Thyroid gland (tissue), 4 donors: ENCODE measurements at regions not wholly inside any gene's neighbourhood (a gene's known extent, or its start where the extent isn't known, plus 50 kb on each side); places are given as distances from the start of the nearest gene placed in this dataset.

Experiments used
- DNase-seq, 2 donors: peaks; one replicate each; pipeline ENCODE4 v3.0.0-alpha.2; 2019
- H3K27ac ChIP-seq, 3 donors: fragments of 200-600 bp; sonication (generic); 1 replicate in 2 of 3; 2 replicates in 1 of 3; pipeline ENCODE4 v1.5.1; 2016 to 2019; ENCODE audit warnings: mild to moderate bottlenecking in 1 of 3, moderate library complexity in 1 of 3
- H3K27me3 ChIP-seq: fragments of 200-600 bp; sonication (generic); one replicate; pipeline ENCODE4 v1.5.1; 2019
- H3K36me3 ChIP-seq, 2 donors: fragments of 200-600 bp; sonication (generic); one replicate each; pipeline ENCODE4 v1.5.1; 2016 to 2019
- H3K4me1 ChIP-seq, 2 donors: fragments of 200-600 bp; sonication (generic); one replicate each; pipeline ENCODE4 v1.5.1; 2017 to 2019
- H3K4me3 ChIP-seq, 3 donors: fragments of 200-600 bp; sonication (generic); replicated peaks in 1 of 3; 1 replicate in 2 of 3; 2 replicates in 1 of 3; pipeline ENCODE4 v1.5.1; 2016; ENCODE audit warnings: mild to moderate bottlenecking in 1 of 3
- H3K9me3 ChIP-seq: fragments of 200-600 bp; sonication (generic); one replicate; pipeline ENCODE4 v1.5.1; 2017
- CTCF ChIP-seq, 6 experiments: fragments of 200-600 bp in 3 of 6; fragments of 450-650 bp in 3 of 6; sonication (generic) in 3 of 6; IDR thresholded peaks; one replicate each; pipeline ENCODE4 v1.5.1; 2016 to 2019; ENCODE audit warnings: antibody characterized with exemption in 6 of 6, mild to moderate bottlenecking in 2 of 6, inconsistent platforms in 1 of 6, moderate library complexity in 1 of 6
- POLR2A ChIP-seq, 2 donors: fragments of 450-650 bp; IDR thresholded peaks; one replicate each; pipeline ENCODE4 v1.6.1; 2017; ENCODE audit warnings: antibody characterized with exemption in 2 of 2, mild to moderate bottlenecking in 2 of 2, moderate library complexity in 1 of 2
- WGBS, 2 donors: methylation state at CpG; one replicate each; pipeline ENCODE4 v1.1.5; 2017; 5-methylcytosine and 5-hydroxymethylcytosine counted together
- intact Hi-C: fragments of 100-400 bp; cut with DNase I; formaldehyde crosslinking; loops from one replicate; pipeline ENCODE4 v1.15.1; 2023

DNA sequence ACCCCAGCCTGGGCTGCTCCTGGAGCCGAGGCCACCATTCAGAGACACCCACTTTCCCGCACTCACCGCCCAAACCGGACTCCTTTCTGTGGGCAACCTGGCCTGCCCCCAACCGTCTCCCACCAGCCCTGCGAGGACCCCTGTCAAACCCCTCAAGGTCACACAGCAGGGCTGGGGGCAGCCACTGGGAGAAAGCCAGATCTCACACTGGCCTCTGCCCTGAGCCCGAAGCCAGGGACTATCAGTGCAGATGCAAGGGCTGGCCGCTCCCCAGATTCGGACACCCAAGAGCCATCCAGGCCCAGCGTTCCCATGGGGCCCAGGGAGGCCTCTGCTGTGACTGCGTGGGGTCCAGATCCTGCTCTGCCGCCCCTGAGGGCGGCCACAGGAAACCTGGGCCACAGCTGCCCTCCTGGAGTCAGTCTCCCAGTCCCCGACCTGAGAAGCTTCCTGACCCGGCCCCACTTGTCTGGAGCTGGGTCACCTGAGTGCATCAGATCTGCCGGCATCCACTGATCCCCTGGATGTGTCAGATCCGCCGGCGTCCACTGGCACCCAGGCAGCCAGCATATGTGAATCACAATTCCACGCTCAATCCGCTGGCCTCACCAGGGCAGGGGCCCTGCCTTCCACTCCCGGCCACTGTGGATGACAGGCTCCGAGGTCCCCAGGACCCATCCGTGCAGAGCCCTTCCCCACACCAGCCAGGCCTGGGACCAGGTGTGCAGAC, 139.7 kb downstream of the BRD1 start:
- Histone ChIP-seq H3K9me3 (no peaks in the 10 kb centered on the region), H3K27me3 (no peaks in the 10 kb centered on the region), H3K27ac (no peak overlapping the region), H3K36me3 (no peaks in the 10 kb centered on the region), H3K4me1 (no peaks in the 10 kb centered on the region), H3K4me3 (no peak overlapping the region)
- intact Hi-C loops: no loop called here
- TF ChIP-seq POLR2A (IDR thresholded peaks at IDR 0.05): no peak
- no peak for TF ChIP-seq CTCF (IDR thresholded peaks at IDR 0.05)
- WGBS, 2 donors: 81 to 88% methylated on average over 11 to 14 of the region's 24 CpGs
- no peak for DNase-seq

DNA sequence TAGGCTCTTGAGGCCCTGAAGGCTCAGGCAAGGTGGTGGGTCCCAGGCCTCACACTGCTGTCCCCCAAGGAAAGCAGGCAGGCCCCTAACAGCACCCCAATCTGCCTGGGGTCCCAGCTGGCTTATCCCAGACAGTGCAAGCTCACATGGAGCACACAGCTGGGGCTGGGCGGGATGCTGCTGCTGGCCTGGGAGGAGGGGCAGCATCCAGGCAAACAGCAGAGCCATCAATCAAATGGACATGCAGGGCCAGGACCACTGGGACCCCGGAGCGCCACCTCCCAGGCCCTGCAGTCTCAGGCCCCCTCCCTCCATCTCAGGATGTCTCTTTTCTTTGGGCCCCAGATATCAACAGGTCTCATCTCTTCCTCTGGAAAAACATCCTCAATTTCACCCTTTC, 140.3 kb downstream of the BRD1 start:
- no peaks in the 10 kb centered on the region for H3K9me3 ChIP-seq
- no peaks in the 10 kb centered on the region for H3K27me3 ChIP-seq
- intact Hi-C loops: no loop called here
- no peak for TF ChIP-seq POLR2A (IDR thresholded peaks at IDR 0.05)
- TF ChIP-seq CTCF (IDR thresholded peaks at IDR 0.05): no peak
- H3K36me3 ChIP-seq: no peaks in the 10 kb centered on the region
- no peak overlapping the region for H3K27ac ChIP-seq
- WGBS, 2 donors: 60 to 76% methylated on average over 3 of the region's 3 CpGs
- H3K4me1 ChIP-seq: no peaks in the 10 kb centered on the region
- DNase-seq: no peak
- no peak overlapping the region for H3K4me3 ChIP-seq

DNA sequence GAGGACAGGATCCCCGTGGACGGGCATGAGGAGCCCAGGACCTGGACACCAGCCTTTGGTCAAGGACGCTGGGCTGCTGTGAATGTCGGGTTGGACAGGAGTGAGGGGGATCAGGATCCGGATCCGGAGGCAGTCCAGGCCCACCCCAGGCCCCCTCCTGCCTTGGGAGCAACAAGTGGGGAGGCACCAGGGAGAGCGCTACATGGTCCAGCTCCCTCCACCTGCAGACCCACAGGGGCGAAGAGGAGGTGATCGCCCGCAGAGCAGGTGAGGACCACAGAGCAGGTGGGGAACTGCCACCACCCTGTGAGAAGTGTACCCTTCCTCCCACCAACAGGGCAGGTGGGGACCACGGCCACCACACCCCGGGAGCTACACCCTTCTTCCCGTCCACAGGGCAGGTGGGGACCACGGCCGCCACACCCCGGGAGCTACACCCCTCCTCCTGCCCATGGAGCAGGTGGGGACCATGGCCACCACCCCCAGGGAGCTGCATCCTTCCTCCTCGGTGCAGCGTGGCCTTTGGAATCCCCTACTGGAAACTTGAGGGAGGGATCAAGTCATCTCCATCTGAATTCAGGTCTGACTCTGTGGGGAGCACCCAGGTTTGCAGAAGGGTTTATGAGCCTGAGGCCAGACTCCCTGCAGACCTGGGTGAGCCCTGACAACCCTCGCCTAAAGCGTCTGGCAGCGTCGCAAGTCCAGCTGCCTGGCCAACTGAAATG, 141.0 kb downstream of the BRD1 start:
- no peaks in the 10 kb centered on the region for H3K9me3 ChIP-seq
- H3K4me3 ChIP-seq: no peak overlapping the region
- H3K27ac ChIP-seq: no peak overlapping the region
- TF ChIP-seq CTCF (IDR thresholded peaks at IDR 0.05): no peak
- TF ChIP-seq POLR2A (IDR thresholded peaks at IDR 0.05): no peak
- 70 to 87% methylated on average over 9 to 12 of the region's 22 CpGs for WGBS, 2 donors
- H3K27me3 ChIP-seq: no peaks in the 10 kb centered on the region
- intact Hi-C loops: no loop called here
- no peaks in the 10 kb centered on the region for H3K36me3 ChIP-seq
- H3K4me1 ChIP-seq: no peaks in the 10 kb centered on the region
- DNase-seq: no peak

- no peak for DNase-seq
- Histone ChIP-seq H3K27me3 (no peaks in the 10 kb centered on the region), H3K27ac (no peak overlapping the region), H3K36me3 (no peaks in the 10 kb centered on the region), H3K4me1 (no peaks in the 10 kb centered on the region), H3K4me3 (no peak overlapping the region), H3K9me3 (no peaks in the 10 kb centered on the region)
- intact Hi-C loops: no loop called here
- TF ChIP-seq POLR2A (IDR thresholded peaks at IDR 0.05): no peak
- no peak for TF ChIP-seq CTCF (IDR thresholded peaks at IDR 0.05)
- WGBS, 2 donors: 69 to 81% methylated on average over 14 to 18 of the region's 18 CpGs
Observed at GRCh38 chr22:49685686-49686085, 142.0 kb downstream of the BRD1 start.

DNA sequence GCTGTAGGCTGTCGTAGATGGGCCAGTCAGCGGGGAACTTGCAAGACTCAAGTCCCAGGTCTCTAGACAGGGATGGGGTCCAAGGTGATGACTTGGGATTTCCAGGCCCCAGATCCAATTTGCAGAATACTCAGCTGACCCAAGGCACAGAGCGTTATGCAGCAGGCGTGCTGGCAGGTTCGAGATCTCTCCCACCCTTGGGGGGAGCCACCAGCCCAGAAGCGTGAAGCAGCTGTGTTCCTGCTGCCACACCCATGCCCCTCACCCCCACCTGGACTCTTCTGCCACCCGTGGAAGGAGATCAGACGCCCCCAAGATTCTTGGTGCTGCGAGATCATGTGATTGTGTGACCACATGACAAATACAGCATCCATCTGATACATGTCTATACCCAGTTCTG, 142.6 kb downstream of the BRD1 start:
- 74 to 77% methylated on average over 8 to 9 of the region's 9 CpGs for WGBS, 2 donors
- no peaks in the 10 kb centered on the region for H3K27me3 ChIP-seq
- no peak for DNase-seq
- no peak for TF ChIP-seq CTCF (IDR thresholded peaks at IDR 0.05)
- no peak for TF ChIP-seq POLR2A (IDR thresholded peaks at IDR 0.05)
- H3K27ac ChIP-seq: no peak overlapping the region
- intact Hi-C loops: no loop called here
- H3K4me1 ChIP-seq: no peaks in the 10 kb centered on the region
- H3K4me3 ChIP-seq: no peak overlapping the region
- H3K9me3 ChIP-seq: no peaks in the 10 kb centered on the region
- H3K36me3 ChIP-seq: no peaks in the 10 kb centered on the region
